Heart right ventricle (tissue), 16 donors: ENCODE measurements at regions not wholly inside any gene's neighbourhood (a gene's known extent, or its start where the extent isn't known, plus 50 kb on each side); places are given as distances from the start of the nearest gene placed in this dataset.

Experiments
- ATAC-seq, 8 donors: fragments of 200-7000 bp; cut with Tn5 transposase; one replicate each; pipeline ENCODE4 v1.9.1; 2020; ENCODE audit warnings: mild to moderate bottlenecking in 8 of 8, moderate library complexity in 8 of 8, moderate number of reproducible peaks in 1 of 8
- DNase-seq, 2 donors: peaks; one replicate each; pipeline ENCODE4 v3.0.0-alpha.2; 2020
- H3K27ac ChIP-seq, 10 donors: fragments of 200-600 bp; sonication (generic) in 2 of 10; one replicate each; pipeline versions ENCODE4 v1.5.0 to v1.8.0; 2020 to 2022; ENCODE audit warnings: mild to moderate bottlenecking in 3 of 10
- H3K27me3 ChIP-seq, 7 donors: fragments of 200-600 bp; one replicate each; pipeline ENCODE4 v1.8.0; 2021 to 2022; ENCODE audit warnings: mild to moderate bottlenecking in 2 of 7
- H3K36me3 ChIP-seq, 9 donors: fragments of 200-600 bp; sonication (generic) in 1 of 9; one replicate each; pipeline versions ENCODE4 v1.5.0 to v1.8.0; 2020 to 2022; ENCODE audit warnings: mild to moderate bottlenecking in 2 of 9
- H3K4me1 ChIP-seq, 9 donors: fragments of 200-600 bp; sonication (generic) in 1 of 9; one replicate each; pipeline versions ENCODE4 v1.5.0 to v1.8.0; 2020 to 2022; ENCODE audit warnings: mild to moderate bottlenecking in 4 of 9
- H3K4me3 ChIP-seq, 10 donors: fragments of 200-600 bp; sonication (generic) in 2 of 10; one replicate each; pipeline versions ENCODE4 v1.5.0 to v1.8.0; 2020 to 2022; ENCODE audit warnings: mild to moderate bottlenecking in 7 of 10, moderate library complexity in 2 of 10
- H3K9me3 ChIP-seq, 11 donors: fragments of 200-600 bp in 10 of 11; sonication (generic) in 2 of 11; one replicate each; pipeline versions ENCODE4 v1.5.0 to v1.8.0; 2013 to 2022; ENCODE audit warnings: mild to moderate bottlenecking in 2 of 11, control low read depth in 1 of 11, moderate library complexity in 1 of 11
- WGBS, 2 donors: extraction: QIAGEN DNeasy Blood & Tissue Kit; methylation state at CpG; one replicate each; pipeline ENCODE4 v1.1.7; 2013; ENCODE audit warnings: inconsistent platforms in 1 of 2; 5-methylcytosine and 5-hydroxymethylcytosine counted together
- intact Hi-C, 10 donors: fragments of 100-400 bp; cut with DNase I; formaldehyde crosslinking; loops; one replicate each; pipeline versions ENCODE4 v1.11.1 to v1.14.2; 2022
- TF ChIP-seq, protein P1 (sequence below), 9 donors: fragments of 200-600 bp; sonication (generic) in 2 of 9; IDR thresholded peaks; one replicate each; pipeline versions ENCODE4 v1.5.0 to v1.8.0; 2021 to 2022; ENCODE audit warnings: antibody characterized with exemption in 9 of 9, mild to moderate bottlenecking in 5 of 9, moderate library complexity in 1 of 9
- donor health status: Arrhythmogenic right ventricular cardiomyopathy.
- donor health status: ischemic (EF 13 %, LVEDD 7.1; RV severe dilation, severe dysfunction).
- donor health status: healthy with polysubstance abuse.
- donor health status: DM: no; HTN: yes; CAD: no.
- donor health status: DM: no; HTN: no; CAD: no.
- donor health status: ischemic (EF 25% LVEDD 6.9; RV normal size, moderate dysfunction).
- donor health status: ischemic (EF 25% LVEDD 5.7; RV mildly dilated, moderate dysfunction).
- donor health status: healthy.
- donor health status: DM: yes; HTN: yes; CAD: no.
- donor health status: Ischemic cardiomyopathy.
- donor health status: ischemic (EF 35%, LVEDD 5.7; RV mildly dilated, moderate dysfunction).
- donor health status: nonischemic (EF 11% LVEDD 7.7; RV severe dilation, severe dysfunction).
- donor health status: DM: yes; HTN: yes; CAD: no.
- donor health status: PGD.
- donor health status: ischemic (EF 29% LVEDD 5.4; RV normal size, mild dysfunction).
- donor health status: nonischemic (EF 23%, LVEDD 6.1; RV moderate dilation, normal function).

DNA sequence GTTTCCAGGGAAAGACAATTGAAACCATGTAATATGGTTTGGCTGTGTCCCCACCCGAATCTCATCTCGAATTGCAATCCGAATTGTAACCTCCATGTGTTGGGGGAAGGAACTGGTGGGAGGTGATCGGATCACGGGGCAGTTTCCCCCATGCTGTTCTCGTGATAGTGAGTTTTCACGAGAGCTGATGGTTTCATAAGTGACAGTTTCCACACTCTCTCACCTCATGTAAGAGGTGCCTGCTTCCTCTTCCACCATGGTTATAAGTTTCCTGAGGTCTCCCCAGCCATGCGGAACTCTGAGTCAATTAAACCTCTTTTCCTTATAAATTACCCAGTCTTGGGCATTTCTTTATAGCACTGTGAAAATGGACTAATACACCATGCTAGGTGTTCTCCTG is 148.3 kb upstream of the CADM1 start:
- intact Hi-C loops = no loop called here
- H3K27me3 ChIP-seq = peaks cover 0 to 32% (median 6%) of the 10 kb centered on the region in 7 donors
- no peaks in the 10 kb centered on the region for H3K9me3 ChIP-seq
- no peaks in the 10 kb centered on the region for H3K36me3 ChIP-seq
- no peak for DNase-seq
- no peak overlapping the region for H3K4me3 ChIP-seq
- WGBS, 2 donors = 60 to 63% methylated on average over 8 of the region's 8 CpGs
- H3K27ac ChIP-seq = no peak overlapping the region
- peaks cover 0 to 6% (median 0%) of the 10 kb centered on the region in 9 donors for H3K4me1 ChIP-seq
- ATAC-seq = no peak
- TF ChIP-seq, protein P1, sequence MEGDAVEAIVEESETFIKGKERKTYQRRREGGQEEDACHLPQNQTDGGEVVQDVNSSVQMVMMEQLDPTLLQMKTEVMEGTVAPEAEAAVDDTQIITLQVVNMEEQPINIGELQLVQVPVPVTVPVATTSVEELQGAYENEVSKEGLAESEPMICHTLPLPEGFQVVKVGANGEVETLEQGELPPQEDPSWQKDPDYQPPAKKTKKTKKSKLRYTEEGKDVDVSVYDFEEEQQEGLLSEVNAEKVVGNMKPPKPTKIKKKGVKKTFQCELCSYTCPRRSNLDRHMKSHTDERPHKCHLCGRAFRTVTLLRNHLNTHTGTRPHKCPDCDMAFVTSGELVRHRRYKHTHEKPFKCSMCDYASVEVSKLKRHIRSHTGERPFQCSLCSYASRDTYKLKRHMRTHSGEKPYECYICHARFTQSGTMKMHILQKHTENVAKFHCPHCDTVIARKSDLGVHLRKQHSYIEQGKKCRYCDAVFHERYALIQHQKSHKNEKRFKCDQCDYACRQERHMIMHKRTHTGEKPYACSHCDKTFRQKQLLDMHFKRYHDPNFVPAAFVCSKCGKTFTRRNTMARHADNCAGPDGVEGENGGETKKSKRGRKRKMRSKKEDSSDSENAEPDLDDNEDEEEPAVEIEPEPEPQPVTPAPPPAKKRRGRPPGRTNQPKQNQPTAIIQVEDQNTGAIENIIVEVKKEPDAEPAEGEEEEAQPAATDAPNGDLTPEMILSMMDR (IDR thresholded peaks at IDR 0.05) = no peak

DNA sequence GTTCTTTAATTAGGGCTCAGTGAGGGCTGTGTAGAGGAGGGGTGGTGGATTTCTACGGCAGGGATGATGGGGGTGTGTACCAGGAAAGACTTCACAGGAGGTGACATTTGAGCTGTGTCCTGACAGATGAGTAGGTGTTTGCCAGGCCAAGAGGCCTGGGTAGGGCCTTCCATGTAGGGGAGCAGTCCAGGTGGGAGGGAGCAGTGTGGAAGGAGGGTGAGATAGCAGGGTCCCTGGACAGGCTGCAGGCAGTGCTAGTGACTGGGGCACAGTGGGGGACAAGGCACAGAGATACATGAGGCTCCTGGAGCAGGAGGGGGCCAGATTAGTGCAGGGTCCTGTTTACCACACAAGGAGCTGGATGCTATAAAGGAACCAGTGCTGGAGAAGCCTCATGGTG is 147.9 kb upstream of the CADM1 start:
- peak in 6 of 8 donors; percentile 21 to 72 (median 48) for ATAC-seq
- intact Hi-C loops = no loop called here
- H3K27me3 ChIP-seq = peaks cover 0 to 32% (median 6%) of the 10 kb centered on the region in 7 donors
- no peak overlapping the region for H3K4me3 ChIP-seq
- WGBS, 2 donors = 10 to 31% methylated on average over 1 of the region's 1 CpG
- H3K36me3 ChIP-seq = no peaks in the 10 kb centered on the region
- DNase-seq = no peak
- TF ChIP-seq, protein P1 (IDR thresholded peaks at IDR 0.05) = no peak
- H3K4me1 ChIP-seq = peaks cover 0 to 6% (median 0%) of the 10 kb centered on the region in 9 donors
- no peak overlapping the region for H3K27ac ChIP-seq
- H3K9me3 ChIP-seq = no peaks in the 10 kb centered on the region

DNA sequence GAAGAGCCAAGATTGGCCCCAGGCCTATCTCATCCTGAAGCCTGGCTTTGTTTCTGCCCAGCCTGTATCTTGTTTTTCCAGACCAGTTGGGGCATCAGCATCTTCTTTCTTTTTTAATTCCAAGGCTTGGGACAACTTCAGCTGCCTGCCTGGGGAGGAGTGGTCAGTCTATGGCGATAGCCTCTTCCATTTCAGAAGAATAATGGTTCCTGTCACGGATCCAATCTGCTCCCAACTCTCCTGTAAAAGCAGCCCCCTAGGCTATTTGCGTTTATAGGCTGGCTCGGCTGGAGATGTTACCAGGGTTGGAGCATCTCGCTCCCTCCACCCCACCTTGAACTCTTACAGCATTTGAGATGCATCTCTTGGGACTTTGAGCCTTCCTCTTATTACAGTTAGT is 145.2 kb upstream of the CADM1 start:
- TF ChIP-seq, protein P1 (IDR thresholded peaks at IDR 0.05) = no peak
- Histone ChIP-seq H3K4me1 (peaks cover 0 to 6% (median 0%) of the 10 kb centered on the region in 9 donors), H3K4me3 (no peak overlapping the region), H3K36me3 (no peaks in the 10 kb centered on the region), H3K27me3 (peaks cover 0 to 36% (median 18%) of the 10 kb centered on the region in 7 donors), H3K27ac (no peak overlapping the region), H3K9me3 (no peaks in the 10 kb centered on the region)
- intact Hi-C loops = no loop called here
- 81 to 82% methylated on average over 5 of the region's 5 CpGs for WGBS, 2 donors
- DNase-seq = no peak
- ATAC-seq = no peak

DNA sequence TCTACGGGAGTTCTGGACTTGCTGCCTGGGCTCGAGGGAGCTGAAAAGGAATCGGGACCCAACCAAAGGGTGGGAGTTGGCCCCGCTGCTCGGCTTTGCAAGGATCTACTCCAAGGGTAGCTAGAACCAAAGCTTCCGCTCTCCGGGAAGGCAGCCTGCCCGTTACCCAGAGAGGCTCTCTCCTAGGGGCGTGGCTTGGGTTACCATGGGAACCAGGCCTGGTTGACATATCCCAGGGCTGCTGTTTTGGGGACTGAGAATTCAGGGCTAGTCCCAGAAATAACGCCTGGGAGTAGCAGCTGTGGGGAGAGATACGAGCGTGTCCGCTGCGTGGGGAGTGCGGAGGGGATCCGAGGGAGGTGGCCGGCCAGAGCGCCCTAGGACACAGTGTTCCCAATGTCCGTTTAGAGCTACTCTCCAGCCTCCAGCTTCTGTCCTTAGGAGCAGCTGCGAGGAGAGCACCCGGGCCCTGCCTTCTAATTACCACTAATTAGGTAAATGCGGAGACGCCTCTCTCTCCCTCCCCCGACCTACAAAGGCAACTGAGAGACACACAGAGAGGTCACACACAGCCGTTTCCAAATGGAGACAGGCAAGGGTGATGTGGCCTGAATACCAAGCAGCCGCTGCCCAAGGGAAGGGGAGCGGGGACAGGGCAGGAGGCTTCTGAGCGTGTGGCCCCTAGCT is 141.6 kb upstream of the CADM1 start:
- WGBS, 2 donors = 49 to 56% methylated on average over 28 of the region's 28 CpGs
- Histone ChIP-seq H3K27ac (peak overlapping the region in 2 of 10 donors; percentile 9 to 43), H3K27me3 (peaks cover 0 to 47% (median 31%) of the 10 kb centered on the region in 7 donors), H3K36me3 (no peaks in the 10 kb centered on the region), H3K4me1 (no peaks in the 10 kb centered on the region), H3K4me3 (no peak overlapping the region), H3K9me3 (no peaks in the 10 kb centered on the region)
- ATAC-seq (peak in 6 of 8 donors; percentile 58 to 81 (median 70)), DNase-seq (peak; percentile 62 to 72)
- intact Hi-C loops = no loop called here
- TF ChIP-seq, protein P1 (IDR thresholded peaks at IDR 0.05) = peak in 1 of 9 donors; percentile 15
